Tibial nerve (tissue), 3 donors: ENCODE measurements at regions not wholly inside any gene's neighbourhood (a gene's known extent, or its start where the extent isn't known, plus 50 kb on each side); places are given as distances from the start of the nearest gene placed in this dataset.

Source experiments
- POLR2A ChIP-seq, 2 donors: fragments of 450-650 bp; IDR thresholded peaks; one replicate each; pipeline ENCODE4 v1.6.1; 2017; ENCODE audit warnings: antibody characterized with exemption in 2 of 2, mild to moderate bottlenecking in 2 of 2, moderate library complexity in 2 of 2
- TF ChIP-seq, protein P1 (sequence below), 5 experiments: fragments of 200-600 bp in 3 of 5; fragments of 450-650 bp in 2 of 5; sonication (generic) in 3 of 5; IDR thresholded peaks; one replicate each; pipeline ENCODE4 v1.5.1; 2016 to 2019; ENCODE audit warnings: antibody characterized with exemption in 5 of 5, mild to moderate bottlenecking in 3 of 5, moderate library complexity in 2 of 5

DNA sequence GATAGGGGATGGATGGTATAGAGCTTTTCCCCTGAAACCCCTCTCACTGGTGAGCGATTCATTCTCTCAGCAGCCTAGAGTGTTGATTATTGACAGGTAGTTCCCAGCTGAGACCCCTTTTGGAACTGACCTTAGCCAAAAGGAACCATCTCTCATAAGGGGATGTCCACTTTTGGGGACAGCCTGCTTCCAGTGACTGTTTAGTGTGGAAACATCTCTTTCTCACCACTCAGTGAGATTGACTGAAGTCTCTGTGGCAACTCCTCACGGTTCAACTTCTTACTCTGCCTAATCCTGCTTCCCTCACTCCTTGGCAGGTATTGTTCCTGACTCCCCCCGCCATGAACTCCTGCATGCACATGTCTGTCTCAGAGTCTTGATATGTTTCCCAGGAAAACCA, 529.2 kb upstream of the ATP2B1 start:
- TF ChIP-seq, protein P1, sequence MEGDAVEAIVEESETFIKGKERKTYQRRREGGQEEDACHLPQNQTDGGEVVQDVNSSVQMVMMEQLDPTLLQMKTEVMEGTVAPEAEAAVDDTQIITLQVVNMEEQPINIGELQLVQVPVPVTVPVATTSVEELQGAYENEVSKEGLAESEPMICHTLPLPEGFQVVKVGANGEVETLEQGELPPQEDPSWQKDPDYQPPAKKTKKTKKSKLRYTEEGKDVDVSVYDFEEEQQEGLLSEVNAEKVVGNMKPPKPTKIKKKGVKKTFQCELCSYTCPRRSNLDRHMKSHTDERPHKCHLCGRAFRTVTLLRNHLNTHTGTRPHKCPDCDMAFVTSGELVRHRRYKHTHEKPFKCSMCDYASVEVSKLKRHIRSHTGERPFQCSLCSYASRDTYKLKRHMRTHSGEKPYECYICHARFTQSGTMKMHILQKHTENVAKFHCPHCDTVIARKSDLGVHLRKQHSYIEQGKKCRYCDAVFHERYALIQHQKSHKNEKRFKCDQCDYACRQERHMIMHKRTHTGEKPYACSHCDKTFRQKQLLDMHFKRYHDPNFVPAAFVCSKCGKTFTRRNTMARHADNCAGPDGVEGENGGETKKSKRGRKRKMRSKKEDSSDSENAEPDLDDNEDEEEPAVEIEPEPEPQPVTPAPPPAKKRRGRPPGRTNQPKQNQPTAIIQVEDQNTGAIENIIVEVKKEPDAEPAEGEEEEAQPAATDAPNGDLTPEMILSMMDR (IDR thresholded peaks at IDR 0.05), result no peak
- no peak for TF ChIP-seq POLR2A (IDR thresholded peaks at IDR 0.05)
